ENCODE measurements at regions not wholly inside any gene's neighbourhood (a gene's known extent, or its start where the extent isn't known, plus 50 kb on each side); places are given as distances from the start of the nearest gene placed in this dataset.

DNA sequence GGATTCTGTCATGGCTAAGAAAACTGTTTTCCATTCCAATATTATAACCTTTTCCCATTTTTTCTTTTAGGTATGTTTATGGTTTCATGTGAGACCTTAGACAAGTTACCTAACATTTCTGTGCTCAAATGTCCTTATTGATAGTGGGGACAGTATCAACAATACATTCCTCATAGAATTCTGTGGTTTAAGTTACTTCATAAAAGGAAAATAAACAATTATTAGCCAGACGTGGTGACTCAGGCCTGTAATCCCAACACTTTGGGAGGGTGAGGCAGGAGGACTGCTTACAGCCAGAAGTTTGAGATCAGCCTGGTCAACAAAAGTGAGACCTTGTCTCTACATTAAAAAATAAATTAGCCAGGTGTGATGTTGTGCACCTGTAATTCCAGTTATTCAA is 436.8 kb upstream of the CNTN4 start:
- DNase-seq: no peak
- no peaks in the 10 kb centered on the region for H3K36me3 ChIP-seq (replicated peaks)
- H3K27ac ChIP-seq: no peak overlapping the region
- TF ChIP-seq, protein P1, sequence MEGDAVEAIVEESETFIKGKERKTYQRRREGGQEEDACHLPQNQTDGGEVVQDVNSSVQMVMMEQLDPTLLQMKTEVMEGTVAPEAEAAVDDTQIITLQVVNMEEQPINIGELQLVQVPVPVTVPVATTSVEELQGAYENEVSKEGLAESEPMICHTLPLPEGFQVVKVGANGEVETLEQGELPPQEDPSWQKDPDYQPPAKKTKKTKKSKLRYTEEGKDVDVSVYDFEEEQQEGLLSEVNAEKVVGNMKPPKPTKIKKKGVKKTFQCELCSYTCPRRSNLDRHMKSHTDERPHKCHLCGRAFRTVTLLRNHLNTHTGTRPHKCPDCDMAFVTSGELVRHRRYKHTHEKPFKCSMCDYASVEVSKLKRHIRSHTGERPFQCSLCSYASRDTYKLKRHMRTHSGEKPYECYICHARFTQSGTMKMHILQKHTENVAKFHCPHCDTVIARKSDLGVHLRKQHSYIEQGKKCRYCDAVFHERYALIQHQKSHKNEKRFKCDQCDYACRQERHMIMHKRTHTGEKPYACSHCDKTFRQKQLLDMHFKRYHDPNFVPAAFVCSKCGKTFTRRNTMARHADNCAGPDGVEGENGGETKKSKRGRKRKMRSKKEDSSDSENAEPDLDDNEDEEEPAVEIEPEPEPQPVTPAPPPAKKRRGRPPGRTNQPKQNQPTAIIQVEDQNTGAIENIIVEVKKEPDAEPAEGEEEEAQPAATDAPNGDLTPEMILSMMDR (IDR thresholded peaks at IDR 0.05; ENCODE audit: low read depth, low read length, missing control alignments): no peak
- no peak overlapping the region for H3K4me3 ChIP-seq (ENCODE audit: low read depth, low read length)
- no peaks in the 10 kb centered on the region for H3K27me3 ChIP-seq (replicated peaks)
- in situ Hi-C loops (cut with HindIII; ENCODE audit: low pct_ligation_motif_present, low sequenced_read_pairs): no loop called here

DNA sequence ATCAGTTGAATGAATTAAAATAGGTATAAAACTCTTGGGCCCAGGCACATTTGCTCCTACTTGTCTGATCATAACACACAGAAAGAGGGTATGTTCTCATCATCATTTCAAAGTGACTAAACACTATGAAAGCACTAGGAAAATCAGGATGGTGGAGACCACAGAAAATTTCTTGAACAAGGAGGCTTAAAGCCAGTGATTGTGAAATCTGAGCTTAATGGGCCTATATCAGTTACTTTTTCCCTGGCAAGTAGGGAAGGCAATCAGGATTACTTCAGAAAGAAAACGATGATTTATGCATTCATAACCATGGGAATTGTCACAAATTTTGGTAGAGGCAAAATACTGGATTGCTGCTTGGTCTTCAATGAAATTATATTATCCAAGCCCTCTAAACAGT is 434.4 kb upstream of the CNTN4 start:
- H3K27ac ChIP-seq: no peak overlapping the region
- no peaks in the 10 kb centered on the region for H3K27me3 ChIP-seq (replicated peaks)
- no peak overlapping the region for H3K4me3 ChIP-seq (ENCODE audit: low read depth, low read length)
- TF ChIP-seq, protein P1 (IDR thresholded peaks at IDR 0.05; ENCODE audit: low read depth, low read length, missing control alignments): no peak
- in situ Hi-C loops (cut with HindIII; ENCODE audit: low pct_ligation_motif_present, low sequenced_read_pairs): no loop called here
- no peak for DNase-seq
- no peaks in the 10 kb centered on the region for H3K36me3 ChIP-seq (replicated peaks)

DNA sequence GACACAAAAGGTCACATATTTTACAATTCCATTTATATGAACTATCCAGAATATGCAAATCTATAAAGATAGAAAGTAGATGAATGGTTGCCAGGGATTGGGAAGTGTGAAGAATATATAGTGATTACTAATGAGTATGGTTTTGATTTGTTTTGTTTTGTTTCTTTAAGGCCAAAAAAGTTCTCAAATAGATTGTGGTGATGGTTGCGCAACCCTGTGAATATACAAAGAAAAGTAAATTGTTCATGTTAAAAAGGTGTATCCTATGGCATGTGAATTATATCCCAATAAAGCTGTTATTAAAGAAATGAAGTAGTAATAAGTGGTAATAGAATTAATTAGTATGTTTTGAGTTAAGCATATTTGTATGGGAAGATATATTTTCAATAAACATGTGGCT is 431.8 kb upstream of the CNTN4 start:
- in situ Hi-C loops (cut with HindIII; ENCODE audit: low pct_ligation_motif_present, low sequenced_read_pairs): no loop called here

DNA sequence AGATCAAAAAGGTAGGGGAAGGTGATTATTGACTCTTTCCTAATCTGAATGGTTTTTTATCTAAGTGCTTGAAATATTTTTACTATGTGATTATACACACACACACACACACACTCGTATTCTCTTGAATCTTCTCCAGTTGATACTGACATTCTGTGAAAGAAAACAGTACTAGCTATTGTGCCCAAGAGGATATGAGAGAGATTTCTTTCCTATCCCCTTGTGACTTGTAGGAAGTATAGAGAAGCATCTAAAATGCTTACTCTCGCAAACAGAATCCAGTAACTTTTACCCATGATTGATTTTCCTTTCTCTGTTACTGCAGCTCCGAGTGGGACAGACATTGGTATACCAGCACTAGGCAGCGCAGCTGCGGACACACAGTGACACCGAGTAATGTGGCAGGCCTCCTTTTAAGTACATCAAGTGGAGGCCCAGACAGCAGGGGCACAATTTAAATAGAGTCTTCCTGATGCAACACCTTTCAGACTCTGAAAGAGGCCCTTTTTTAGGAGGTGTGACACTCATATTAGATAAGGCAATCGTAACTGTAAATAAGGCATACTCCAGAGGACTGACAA is 421.0 kb upstream of the CNTN4 start:
- Histone ChIP-seq H3K36me3 (replicated peaks) (no peaks in the 10 kb centered on the region), H3K27ac (no peak overlapping the region), H3K4me3 (ENCODE audit: low read depth, low read length) (no peak overlapping the region), H3K27me3 (replicated peaks) (no peaks in the 10 kb centered on the region)
- TF ChIP-seq, protein P1 (IDR thresholded peaks at IDR 0.05; ENCODE audit: low read depth, low read length, missing control alignments): no peak
- DNase-seq: no peak
- in situ Hi-C loops (cut with HindIII; ENCODE audit: low pct_ligation_motif_present, low sequenced_read_pairs): no loop called here

More for the DNA sequence above, 431.8 kb upstream of the CNTN4 start:
- no peaks in the 10 kb centered on the region for H3K36me3 ChIP-seq (replicated peaks)
- H3K27ac ChIP-seq: no peak overlapping the region
- H3K27me3 ChIP-seq (replicated peaks): no peaks in the 10 kb centered on the region
- DNase-seq: no peak
- TF ChIP-seq, protein P1 (IDR thresholded peaks at IDR 0.05; ENCODE audit: low read depth, low read length, missing control alignments): no peak
- no peak overlapping the region for H3K4me3 ChIP-seq (ENCODE audit: low read depth, low read length)

DNA sequence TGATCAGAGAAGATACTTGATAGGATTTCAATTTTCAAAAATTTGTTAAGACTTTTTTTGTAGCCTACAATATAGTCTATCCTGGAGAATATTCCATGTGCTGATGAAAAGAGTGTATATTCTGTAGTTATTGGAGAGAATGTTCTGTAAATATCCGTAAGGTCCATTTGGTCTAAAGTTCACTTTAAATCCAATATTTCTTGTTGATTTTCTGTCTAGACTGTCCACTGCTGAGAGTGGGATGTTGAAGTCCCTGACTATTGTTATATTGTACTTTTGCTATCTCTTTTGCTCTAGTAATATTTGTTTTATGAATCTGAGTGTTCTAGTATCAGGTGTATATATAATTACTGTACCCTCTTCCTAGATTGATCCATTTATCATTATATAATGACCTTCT is 406.2 kb upstream of the CNTN4 start:
- in situ Hi-C loops (cut with HindIII; ENCODE audit: low pct_ligation_motif_present, low sequenced_read_pairs): no loop called here
- DNase-seq: no peak
- Histone ChIP-seq H3K27ac (no peak overlapping the region), H3K4me3 (ENCODE audit: low read depth, low read length) (no peak overlapping the region), H3K27me3 (replicated peaks) (no peaks in the 10 kb centered on the region), H3K36me3 (replicated peaks) (no peaks in the 10 kb centered on the region)
- TF ChIP-seq, protein P1 (IDR thresholded peaks at IDR 0.05; ENCODE audit: low read depth, low read length, missing control alignments): no peak

DNA sequence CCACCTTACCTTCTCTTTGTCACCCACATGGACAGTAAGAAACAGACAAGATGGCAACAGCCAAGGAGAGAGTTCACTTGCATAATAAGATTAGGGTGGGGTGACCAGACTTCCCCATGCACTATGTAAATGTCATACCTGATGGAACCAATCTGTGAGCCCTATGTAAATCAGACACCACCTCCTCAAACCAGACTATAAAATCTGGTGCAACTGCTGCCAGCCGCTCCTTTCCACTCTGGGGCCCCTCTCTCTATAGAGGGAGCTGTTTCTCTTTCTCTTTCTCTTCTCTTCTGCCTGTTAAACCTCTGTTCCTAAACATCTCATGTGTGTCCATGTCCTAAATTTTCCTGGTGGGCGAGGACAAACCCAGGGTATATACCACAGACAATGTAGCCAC is 405.5 kb upstream of the CNTN4 start:
- DNase-seq: no peak
- TF ChIP-seq, protein P1 (IDR thresholded peaks at IDR 0.05; ENCODE audit: low read depth, low read length, missing control alignments): no peak
- H3K27me3 ChIP-seq (replicated peaks): no peaks in the 10 kb centered on the region
- no peaks in the 10 kb centered on the region for H3K36me3 ChIP-seq (replicated peaks)
- no peak overlapping the region for H3K4me3 ChIP-seq (ENCODE audit: low read depth, low read length)
- in situ Hi-C loops (cut with HindIII; ENCODE audit: low pct_ligation_motif_present, low sequenced_read_pairs): no loop called here
- no peak overlapping the region for H3K27ac ChIP-seq
